ENCODE measurements at regions not wholly inside any gene's neighbourhood (a gene's known extent, or its start where the extent isn't known, plus 50 kb on each side); places are given as distances from the start of the nearest gene placed in this dataset.

DNA sequence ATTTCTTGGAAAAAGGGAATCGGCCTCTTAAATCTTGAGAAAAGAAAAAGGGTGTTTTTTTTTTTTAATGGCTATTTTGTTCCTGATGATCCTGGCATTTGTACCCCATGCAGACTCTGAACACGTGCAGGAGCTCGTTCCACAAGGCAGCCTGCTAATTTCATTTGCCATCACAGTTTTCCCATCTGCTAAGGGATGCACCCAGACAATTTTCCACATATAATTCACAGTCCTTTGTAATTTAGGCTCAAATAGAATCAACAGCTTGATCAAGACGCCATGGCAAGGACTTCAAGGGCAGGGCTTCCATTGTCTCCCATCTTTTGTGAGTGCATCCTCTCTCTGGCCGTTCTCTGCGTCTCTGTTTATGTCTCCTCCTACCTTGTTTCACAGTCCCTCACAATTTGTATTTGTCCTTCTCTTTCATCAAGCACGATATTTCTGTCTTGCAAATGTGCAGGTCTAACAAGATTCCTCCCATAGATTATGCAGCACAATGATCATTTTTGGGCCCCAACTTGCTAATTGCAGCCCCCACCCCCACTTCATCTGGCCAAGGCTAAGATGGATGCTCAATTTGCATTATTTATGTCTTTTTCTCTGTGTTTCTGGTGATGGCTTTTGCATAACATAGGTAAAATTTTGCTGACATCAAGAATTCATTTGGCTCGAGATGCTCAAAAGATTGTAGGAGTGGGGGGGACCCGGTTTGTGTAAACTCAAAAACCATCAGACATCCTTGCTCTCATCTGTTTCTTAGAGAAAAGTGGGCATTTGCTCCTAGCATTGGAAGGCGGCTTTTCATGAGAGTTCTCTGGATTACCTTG, 356.0 kb upstream of the NPVF start:
- whole genome bisulfite sequencing, 2 donors, result 79 to 84% methylated on average over 10 of the region's 10 CpGs
- no peaks in the 10 kb centered on the region for H3K4me1 ChIP-seq
- H3K27me3 ChIP-seq, result no peaks in the 10 kb centered on the region
- H3K27ac ChIP-seq, result no peak overlapping the region
- no peak for TF ChIP-seq EP300 (IDR thresholded peaks at IDR 0.05)
- TF ChIP-seq POLR2A (IDR thresholded peaks at IDR 0.05), result no peak
- TF ChIP-seq, protein P1, sequence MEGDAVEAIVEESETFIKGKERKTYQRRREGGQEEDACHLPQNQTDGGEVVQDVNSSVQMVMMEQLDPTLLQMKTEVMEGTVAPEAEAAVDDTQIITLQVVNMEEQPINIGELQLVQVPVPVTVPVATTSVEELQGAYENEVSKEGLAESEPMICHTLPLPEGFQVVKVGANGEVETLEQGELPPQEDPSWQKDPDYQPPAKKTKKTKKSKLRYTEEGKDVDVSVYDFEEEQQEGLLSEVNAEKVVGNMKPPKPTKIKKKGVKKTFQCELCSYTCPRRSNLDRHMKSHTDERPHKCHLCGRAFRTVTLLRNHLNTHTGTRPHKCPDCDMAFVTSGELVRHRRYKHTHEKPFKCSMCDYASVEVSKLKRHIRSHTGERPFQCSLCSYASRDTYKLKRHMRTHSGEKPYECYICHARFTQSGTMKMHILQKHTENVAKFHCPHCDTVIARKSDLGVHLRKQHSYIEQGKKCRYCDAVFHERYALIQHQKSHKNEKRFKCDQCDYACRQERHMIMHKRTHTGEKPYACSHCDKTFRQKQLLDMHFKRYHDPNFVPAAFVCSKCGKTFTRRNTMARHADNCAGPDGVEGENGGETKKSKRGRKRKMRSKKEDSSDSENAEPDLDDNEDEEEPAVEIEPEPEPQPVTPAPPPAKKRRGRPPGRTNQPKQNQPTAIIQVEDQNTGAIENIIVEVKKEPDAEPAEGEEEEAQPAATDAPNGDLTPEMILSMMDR (IDR thresholded peaks at IDR 0.05), result no peak
- no peak overlapping the region for H3K4me3 ChIP-seq
- no peaks in the 10 kb centered on the region for H3K9me3 ChIP-seq
- no peak for DNase-seq (ENCODE audit: low spot score in 2 of 2)
- H3K36me3 ChIP-seq, result no peaks in the 10 kb centered on the region

DNA sequence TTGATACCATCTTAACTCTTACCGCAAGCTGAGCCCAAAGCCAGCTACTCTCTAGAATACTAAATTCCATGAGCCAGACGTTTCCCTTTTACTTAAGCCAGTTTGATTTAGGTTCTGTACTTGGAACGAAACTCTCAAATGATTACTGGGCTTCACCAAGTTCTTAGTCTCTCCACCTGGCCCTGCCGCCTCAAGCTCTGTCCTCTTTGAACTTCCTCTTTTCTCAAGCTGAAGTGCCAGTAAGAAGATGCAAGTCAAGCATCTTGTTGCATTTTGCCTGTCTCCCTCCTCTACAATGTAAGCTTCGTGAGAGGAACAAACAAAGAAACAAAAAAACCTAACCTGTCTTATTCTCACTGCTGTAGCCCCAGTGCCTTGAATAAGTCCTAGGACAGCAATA, 358.2 kb upstream of the NPVF start:
- 77 to 81% methylated on average over 5 of the region's 5 CpGs for WGBS, 2 donors
- no peak overlapping the region for H3K4me3 ChIP-seq
- TF ChIP-seq, protein P1 (IDR thresholded peaks at IDR 0.05), result no peak
- TF ChIP-seq POLR2A (IDR thresholded peaks at IDR 0.05), result no peak
- TF ChIP-seq EP300 (IDR thresholded peaks at IDR 0.05), result no peak

DNA sequence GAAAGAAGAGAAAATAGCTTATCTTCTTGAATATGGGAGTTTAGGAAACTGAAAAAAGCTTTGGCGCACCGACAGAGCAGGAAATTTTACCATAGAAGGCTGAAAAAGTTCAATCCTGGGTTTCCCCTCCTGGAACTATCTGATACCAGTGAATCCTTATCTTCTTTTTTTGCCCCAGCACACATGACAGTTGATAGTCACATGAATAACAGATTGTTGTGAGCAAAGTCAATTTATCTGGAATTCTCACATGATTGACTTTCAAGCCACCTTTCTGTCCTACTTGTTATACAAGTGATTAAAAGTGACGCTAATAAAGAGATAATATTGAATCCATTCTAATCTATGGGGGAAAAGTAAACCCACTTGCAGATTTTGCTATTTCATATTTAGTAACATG, 365.8 kb upstream of the NPVF start:
- Histone ChIP-seq H3K27me3 (no peaks in the 10 kb centered on the region), H3K9me3 (no peaks in the 10 kb centered on the region), H3K4me3 (no peak overlapping the region), H3K27ac (no peak overlapping the region), H3K36me3 (no peaks in the 10 kb centered on the region), H3K4me1 (peaks cover 0 to 9% (median 0%) of the 10 kb centered on the region in 4 donors)
- no peak for DNase-seq (ENCODE audit: low spot score in 2 of 2)
- TF ChIP-seq POLR2A (IDR thresholded peaks at IDR 0.05) (no peak), EP300 (IDR thresholded peaks at IDR 0.05) (no peak)
- TF ChIP-seq, protein P1 (IDR thresholded peaks at IDR 0.05), result no peak
- WGBS, 2 donors, result 80 to 96% methylated on average over 3 of the region's 3 CpGs

More for the DNA sequence above, 358.2 kb upstream of the NPVF start:
- Histone ChIP-seq H3K36me3 (no peaks in the 10 kb centered on the region), H3K9me3 (no peaks in the 10 kb centered on the region), H3K27me3 (no peaks in the 10 kb centered on the region), H3K27ac (no peak overlapping the region), H3K4me1 (no peaks in the 10 kb centered on the region)
- DNase-seq (ENCODE audit: low spot score in 2 of 2), result no peak

DNA sequence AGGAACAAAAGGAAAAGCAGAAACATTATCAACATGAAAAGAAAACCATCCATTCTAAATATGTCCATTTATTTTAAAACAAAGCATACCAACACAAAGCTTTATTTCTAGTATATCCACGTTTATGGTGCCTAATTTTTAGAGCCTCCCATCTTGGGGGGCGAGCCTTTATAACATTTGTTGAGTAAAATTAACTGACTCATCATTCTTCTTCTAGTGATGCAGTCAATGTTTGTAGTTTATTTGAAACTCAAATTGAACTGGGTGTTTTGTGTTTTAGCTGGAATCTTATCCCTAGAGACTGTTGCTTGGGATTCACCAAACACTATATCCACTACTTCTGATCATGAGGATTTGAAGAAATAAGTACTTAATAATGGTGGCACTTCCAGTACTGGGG, 366.4 kb upstream of the NPVF start:
- no peak overlapping the region for H3K4me3 ChIP-seq
- 76% methylated on average over 2 of the region's 2 CpGs for WGBS, 2 donors
- TF ChIP-seq POLR2A (IDR thresholded peaks at IDR 0.05) (no peak), EP300 (IDR thresholded peaks at IDR 0.05) (no peak)
- TF ChIP-seq, protein P1 (IDR thresholded peaks at IDR 0.05), result no peak
- H3K27ac ChIP-seq, result no peak overlapping the region
- peaks cover 0 to 9% (median 0%) of the 10 kb centered on the region in 4 donors for H3K4me1 ChIP-seq
- no peak for DNase-seq (ENCODE audit: low spot score in 2 of 2)
- H3K9me3 ChIP-seq, result no peaks in the 10 kb centered on the region
- no peaks in the 10 kb centered on the region for H3K36me3 ChIP-seq
- H3K27me3 ChIP-seq, result no peaks in the 10 kb centered on the region

DNA sequence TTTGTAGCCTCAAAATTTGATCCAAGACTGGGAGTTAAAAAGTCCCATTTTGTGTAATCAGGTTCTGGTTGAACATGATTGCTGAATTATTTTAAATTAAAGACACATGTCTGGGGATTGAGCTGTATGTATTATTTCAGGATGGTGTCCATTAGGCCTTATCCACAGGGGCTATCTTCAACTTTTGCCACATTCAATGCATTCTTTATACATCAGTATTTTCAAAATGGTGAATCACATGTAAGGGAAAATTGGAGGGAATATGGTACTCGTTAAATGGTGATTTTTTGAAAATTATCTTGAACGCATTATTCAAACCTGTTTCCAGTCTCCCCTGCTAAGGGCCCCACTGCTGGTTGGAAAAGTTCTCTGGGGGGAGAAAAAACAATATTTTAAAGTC, 367.7 kb upstream of the NPVF start:
- TF ChIP-seq, protein P1 (IDR thresholded peaks at IDR 0.05), result no peak
- TF ChIP-seq EP300 (IDR thresholded peaks at IDR 0.05), result no peak
- TF ChIP-seq POLR2A (IDR thresholded peaks at IDR 0.05), result no peak
- Histone ChIP-seq H3K36me3 (no peaks in the 10 kb centered on the region), H3K4me1 (peaks cover 0 to 9% (median 0%) of the 10 kb centered on the region in 4 donors), H3K4me3 (no peak overlapping the region), H3K9me3 (no peaks in the 10 kb centered on the region), H3K27me3 (no peaks in the 10 kb centered on the region), H3K27ac (no peak overlapping the region)
- WGBS, 2 donors, result 87 to 88% methylated on average over 2 of the region's 2 CpGs
- DNase-seq (ENCODE audit: low spot score in 2 of 2), result no peak
